Left cardiac atrium (tissue), 4 donors: ENCODE measurements at regions not wholly inside any gene's neighbourhood (a gene's known extent, or its start where the extent isn't known, plus 50 kb on each side); places are given as distances from the start of the nearest gene placed in this dataset.

Source experiments
- ATAC-seq, 2 donors: fragments of 200-7000 bp; cut with Tn5 transposase; one replicate each; pipeline ENCODE4 v1.9.1; 2020; ENCODE audit warnings: mild to moderate bottlenecking in 2 of 2, moderate library complexity in 2 of 2
- DNase-seq: peaks from one replicate; pipeline ENCODE4 v3.0.0-alpha.2; 2020
- intact Hi-C, 2 donors: fragments of 100-400 bp; cut with DNase I; formaldehyde crosslinking; loops; one replicate each; pipeline versions ENCODE4 v1.14.1 to v1.15.1; 2022 to 2023
- donor health status: DM: no; HTN: yes; CAD: no.
- donor health status: DM: no; HTN: yes; CAD: no; lungs with severe emphysema.
- donor health status: DM: yes; HTN: yes; CAD: no.
- donor health status: Dilated cardiomyopathy.

DNA sequence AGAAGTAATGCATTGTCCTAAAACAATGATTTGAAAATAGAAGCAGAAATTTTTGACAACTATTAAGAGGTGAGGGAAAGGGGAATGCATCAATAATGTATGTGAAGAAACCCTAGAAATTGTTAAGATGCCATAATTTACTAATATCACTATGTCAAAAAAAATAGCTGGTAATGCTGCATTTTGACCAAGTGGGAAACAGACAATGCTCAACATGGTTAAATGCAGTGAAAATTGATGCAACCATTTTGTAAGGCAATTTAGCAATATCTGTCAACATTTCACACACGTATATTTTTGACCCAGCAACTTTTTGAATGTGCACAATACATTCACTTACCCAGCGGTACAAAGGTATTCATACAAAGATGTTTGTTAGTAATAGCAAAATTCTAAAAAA is 381.6 kb downstream of the CDH11 start:
- DNase-seq (no peak), ATAC-seq (no peak)
- intact Hi-C loops = no loop called here

DNA sequence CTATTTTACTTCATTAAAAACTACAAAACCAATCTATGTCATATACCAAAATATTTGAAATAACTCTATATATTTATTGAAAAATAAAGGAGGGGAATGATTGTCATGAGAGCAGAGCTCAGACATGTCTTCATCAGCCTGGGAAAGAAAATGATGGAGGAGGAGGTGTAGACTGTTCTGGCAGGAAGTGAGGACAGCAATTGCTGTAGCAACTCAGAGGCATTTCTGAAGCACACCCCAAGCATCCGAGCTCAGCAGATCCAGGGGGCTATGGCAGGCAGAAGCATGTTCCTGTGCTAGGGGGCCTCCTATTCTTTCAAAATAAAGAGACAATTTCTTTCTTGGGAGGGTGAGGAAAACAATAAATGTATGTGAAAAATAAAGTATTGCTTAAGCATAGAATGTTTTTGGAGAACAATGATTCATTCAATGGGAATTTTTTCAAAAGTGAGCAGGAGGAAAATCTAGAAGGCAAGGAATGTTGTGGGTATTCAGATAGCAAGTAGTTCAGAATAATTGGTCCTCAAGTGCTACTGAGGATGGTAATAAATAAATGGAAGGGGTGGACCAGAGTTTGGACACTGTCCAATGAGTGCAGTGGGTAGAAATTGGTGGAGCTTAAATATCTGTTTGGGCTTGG is 383.4 kb downstream of the CDH11 start:
- no peak for ATAC-seq
- DNase-seq = no peak
- intact Hi-C loops = no loop called here

DNA sequence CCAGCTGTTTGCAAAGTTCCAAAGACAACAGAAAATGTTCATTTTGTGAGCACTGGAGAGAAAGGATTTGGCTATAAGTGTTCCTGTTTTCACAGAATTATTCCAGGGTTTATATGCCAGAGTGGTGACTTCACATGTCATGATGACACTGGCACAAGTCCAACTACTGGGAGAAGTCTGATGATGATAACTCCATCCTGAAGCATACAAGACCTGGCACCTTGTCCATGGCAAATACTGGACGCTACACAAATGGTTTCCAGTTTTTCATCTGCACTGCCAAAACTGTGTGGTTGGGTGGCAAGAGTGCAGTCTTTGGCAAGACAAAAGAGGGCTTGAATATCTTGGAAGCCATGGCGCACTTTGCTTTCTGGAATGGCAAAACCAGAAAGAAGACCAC is 385.0 kb downstream of the CDH11 start:
- intact Hi-C loops = no loop called here
- ATAC-seq (no peak), DNase-seq (no peak)

DNA sequence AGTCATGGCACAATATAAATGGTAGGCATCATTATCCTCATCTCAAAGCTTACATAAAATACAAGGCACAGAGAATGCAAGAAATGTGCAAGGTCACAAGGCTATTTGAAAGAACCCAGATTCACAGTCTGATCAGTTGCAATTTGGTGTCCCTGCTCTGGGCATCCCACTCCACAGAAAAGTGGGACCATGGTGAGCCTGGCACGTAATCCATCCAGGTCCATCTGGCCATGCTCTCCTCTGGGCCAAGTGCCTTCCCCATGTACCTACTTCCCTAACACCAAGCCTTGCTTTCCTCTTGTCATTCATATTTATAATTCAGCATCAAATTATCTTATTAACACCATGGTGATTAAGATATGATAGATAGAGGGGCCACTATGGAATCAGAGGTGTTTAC is 390.0 kb downstream of the CDH11 start:
- intact Hi-C loops = no loop called here
- ATAC-seq (no peak), DNase-seq (no peak)

DNA sequence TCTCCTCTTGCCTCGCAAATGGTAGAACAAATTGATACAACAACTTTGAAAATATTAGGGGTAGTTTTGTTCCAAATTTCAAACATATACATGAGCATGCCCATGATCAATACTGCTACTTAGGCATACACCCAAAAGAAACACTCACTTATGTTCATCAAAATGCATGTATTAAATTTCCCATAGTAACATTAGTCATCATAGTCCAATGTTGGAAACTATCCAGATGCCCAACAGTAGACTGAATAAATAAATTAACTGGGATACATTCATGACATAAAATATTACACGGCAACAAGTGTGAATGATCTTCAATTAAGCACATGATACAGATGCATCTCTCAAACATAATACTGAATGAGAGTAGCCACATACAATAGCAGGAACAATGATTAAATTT is 391.6 kb downstream of the CDH11 start:
- no peak for ATAC-seq
- intact Hi-C loops = no loop called here

DNA sequence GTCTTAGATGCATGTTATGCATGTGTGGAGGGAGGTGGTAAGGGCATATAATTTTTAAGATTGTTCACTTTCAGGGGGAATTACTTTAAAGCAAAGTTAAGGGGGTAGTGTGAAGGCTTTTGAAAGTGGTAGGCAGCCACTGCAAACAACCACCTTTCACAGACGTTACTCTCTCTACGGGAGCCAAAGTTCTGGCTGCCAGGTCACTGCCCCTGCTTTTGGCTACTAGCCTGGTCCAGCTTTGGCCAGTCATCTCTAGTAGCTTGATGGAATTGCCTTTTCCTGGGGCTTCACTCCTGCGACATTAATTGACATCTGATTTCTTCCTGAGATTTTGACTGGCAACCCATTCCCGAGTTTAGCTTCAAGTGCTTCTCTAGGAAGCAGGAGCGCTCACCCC is 397.5 kb downstream of the CDH11 start:
- intact Hi-C loops = no loop called here
- ATAC-seq = no peak
- DNase-seq = no peak

More for the DNA sequence above, 391.6 kb downstream of the CDH11 start:
- no peak for DNase-seq

DNA sequence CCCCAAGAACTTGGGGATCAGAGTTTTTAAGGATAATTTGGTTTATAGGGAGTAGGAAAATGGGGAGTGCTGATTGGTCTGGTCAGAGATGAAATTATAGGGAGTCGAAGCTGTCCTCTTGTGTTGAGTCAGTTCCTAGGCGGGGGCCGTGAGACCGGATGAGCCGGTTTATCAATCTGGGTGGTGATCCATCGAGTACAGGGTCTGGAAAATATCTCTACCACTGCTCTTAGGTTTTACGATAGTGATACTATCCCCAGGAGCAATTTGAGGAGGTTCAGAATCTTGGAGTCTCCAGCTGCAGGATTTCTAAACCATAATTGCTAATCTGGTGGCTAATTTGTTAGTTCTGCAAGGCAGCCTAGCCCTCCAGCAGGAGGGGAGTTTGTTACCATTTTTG is 403.4 kb downstream of the CDH11 start:
- intact Hi-C loops = loop anchor here in 1 of 2 donors (10.0 kb wide), 1 partner anchor 204 kb away; no protein-coding TSS in a partner anchor
- no peak for DNase-seq
- ATAC-seq = no peak

DNA sequence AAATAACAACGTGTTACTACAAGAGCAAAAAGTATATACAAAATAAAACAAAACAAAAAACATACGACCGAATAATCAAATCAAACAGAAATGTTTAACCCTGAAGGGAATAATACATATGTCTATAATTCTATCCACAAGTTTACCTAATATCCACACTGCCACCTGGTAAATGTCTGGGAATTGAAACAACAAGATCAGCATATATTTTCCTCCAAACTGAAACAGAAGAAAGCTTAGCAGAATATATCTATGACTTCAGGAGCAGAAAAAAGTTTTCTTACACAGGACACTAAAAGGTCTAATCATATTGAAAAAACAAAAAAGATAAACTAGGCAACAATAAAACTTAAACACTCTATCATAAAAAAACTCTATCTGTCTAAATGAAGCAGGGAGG is 404.0 kb downstream of the CDH11 start:
- intact Hi-C loops = loop anchor here in 1 of 2 donors (10.0 kb wide), 1 partner anchor 203 kb away; no protein-coding TSS in a partner anchor
- DNase-seq = no peak
- no peak for ATAC-seq

DNA sequence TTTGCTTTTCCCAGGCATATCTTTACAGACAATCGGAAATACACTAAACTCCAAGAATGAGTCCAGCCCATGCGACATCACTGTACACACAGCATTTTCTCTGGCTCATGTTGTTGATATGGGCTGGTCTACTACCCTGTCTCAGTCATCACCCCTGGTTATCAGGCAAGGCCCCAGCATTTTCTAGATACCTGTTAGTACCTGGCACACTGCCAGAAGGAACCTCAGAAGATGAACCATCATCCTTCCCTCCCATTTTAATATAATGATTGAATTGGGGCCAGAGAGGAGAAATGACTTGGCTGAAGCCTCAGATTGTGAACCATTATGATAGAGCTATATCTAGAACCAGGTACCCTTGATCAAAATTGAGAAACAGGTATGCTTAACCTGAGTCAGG is 406.2 kb downstream of the CDH11 start:
- intact Hi-C loops = loop anchor here in 1 of 2 donors (10.0 kb wide), 1 partner anchor 201 kb away; no protein-coding TSS in a partner anchor
- ATAC-seq = no peak
- DNase-seq = no peak

DNA sequence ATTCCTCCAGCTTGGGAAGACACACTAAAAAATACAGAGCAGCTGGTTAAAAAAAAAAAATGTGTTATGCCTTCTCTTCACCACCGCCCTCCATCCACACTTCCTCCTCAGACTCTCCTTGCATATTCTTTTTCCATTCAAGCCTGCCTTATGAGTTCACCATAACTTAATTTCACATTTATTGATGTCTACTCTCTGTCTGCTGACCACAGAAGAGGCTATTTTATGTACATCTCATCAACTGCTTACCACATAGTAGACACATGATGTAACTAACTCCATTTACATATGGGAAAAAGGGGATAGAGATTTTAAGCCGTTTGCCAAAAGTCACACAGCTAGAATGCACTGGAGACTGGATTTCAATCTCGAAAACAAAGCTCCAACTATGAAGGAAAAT is 409.8 kb downstream of the CDH11 start:
- DNase-seq (no peak), ATAC-seq (no peak)
- intact Hi-C loops = loop anchor here in 1 of 2 donors (10.0 kb wide), 1 partner anchor 197 kb away; no protein-coding TSS in a partner anchor

DNA sequence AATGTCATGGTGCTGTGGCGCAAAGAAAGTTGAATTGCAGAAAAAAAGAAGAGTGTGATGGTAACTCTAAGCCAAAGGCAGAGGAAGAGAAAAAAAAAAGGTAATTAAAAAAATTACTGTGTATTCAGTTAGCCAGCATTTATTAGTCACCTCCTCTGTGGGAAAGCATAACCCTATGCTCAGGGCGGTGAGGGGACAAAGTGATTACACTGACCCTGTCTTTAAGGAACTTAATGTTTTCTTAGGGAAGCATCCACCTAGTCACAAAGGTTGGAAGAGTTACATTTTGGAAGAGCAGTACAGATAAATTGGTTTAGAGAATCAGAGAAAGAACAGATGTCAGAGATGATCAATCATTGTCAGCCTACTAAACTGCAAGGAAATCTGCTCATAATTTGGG is 410.3 kb downstream of the CDH11 start:
- DNase-seq (no peak), ATAC-seq (no peak)
- intact Hi-C loops = loop anchor here in 1 of 2 donors (10.0 kb wide), 1 partner anchor 197 kb away; no protein-coding TSS in a partner anchor

DNA sequence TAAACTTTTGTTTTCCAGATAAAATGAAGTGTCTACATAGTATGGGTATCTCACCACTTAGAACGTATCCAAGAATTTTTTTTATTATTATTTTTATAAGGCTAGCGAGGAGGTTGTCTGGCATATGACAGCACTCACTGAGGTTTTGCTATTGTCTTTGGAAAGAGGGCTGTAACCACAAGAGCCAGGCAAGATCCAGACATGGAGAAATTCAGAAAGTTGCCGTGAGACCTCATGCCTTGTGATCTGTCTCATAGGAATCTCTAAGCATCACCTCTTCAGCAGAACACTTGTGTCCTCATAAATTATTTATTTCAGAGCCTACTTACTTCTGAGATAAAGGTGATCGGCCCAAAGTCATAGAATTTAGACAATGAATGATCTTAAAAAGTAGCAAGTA is 410.8 kb downstream of the CDH11 start:
- DNase-seq (no peak), ATAC-seq (no peak)
- intact Hi-C loops = loop anchor here in 1 of 2 donors (10.0 kb wide), 1 partner anchor 196 kb away; no protein-coding TSS in a partner anchor

DNA sequence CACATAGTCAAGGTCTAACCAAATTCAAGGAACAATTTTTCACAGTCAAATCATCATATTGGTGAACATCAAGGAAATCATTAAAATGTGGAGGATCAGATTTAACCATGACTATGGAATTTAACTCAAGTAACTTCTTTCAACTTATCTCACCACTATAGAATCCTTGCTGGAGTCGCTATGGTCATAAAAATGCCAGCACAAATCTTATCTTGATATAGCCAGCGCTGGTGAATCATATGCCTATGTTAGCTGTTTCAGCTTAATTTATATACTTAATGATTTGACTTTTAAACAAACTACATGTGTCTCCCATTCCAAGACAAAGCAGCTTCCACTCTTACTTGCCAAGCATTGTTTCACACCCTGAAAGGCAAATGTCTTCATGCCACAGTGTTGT is 416.4 kb downstream of the CDH11 start:
- DNase-seq (no peak), ATAC-seq (no peak)
- intact Hi-C loops = no loop called here

DNA sequence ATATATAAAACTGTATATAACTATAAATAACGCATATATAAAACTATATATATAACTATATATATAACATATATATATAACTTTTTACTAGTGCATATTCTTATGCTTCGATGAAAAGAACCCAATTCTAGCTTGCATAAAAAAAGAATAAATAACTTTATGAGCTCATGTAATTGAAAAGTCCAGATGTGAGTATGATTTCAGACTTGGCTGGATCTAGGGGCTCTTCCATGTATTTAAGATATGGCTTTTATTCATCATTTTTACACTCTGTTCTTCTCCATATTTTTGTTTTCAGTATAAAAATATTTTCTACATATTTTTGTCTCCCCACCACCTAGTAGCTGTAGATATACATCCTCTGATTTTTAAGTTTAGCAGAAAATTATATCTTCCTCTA is 417.5 kb downstream of the CDH11 start:
- intact Hi-C loops = no loop called here
- no peak for ATAC-seq
- DNase-seq = no peak

DNA sequence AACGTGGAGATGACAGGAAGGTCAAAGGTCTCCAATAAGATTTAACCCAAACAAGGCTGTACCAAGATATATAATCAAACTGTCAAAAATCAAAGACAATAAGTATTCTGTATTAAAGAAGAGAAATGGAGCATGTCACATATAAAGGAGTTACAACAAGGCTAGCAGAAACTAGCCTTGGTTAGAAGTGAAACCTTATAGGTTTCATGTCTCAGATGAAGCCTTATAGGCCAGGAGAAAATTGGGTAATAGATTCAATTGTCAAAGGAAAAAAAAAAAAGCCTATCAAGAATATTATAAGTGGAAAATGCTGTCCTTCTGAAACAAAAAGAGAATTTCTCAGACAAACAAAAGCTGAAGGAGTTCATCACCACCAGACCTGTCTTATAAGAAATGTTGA is 419.4 kb downstream of the CDH11 start:
- intact Hi-C loops = no loop called here
- ATAC-seq = no peak

DNA sequence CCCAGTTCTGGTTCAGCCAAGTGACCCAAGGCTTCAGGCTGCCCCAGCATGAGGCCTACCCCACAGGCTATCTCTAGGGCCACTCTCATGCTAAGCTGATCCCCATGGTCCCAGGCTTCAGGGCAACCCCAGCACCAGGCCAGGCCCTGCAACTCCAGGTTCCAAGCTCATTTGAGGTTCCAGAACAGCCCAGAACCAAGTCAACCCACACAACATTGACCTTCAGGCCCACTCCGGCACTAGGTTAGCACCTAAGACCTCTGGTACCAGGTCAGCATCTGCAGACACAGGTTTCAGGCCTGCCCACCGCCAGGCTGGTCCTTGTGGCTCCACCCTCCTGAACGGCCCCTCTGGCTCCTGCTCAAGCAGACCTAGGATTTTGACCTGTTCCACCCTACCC is 421.2 kb downstream of the CDH11 start:
- DNase-seq = no peak
- intact Hi-C loops = no loop called here
- ATAC-seq = no peak

More for the DNA sequence above, 419.4 kb downstream of the CDH11 start:
- DNase-seq = no peak

DNA sequence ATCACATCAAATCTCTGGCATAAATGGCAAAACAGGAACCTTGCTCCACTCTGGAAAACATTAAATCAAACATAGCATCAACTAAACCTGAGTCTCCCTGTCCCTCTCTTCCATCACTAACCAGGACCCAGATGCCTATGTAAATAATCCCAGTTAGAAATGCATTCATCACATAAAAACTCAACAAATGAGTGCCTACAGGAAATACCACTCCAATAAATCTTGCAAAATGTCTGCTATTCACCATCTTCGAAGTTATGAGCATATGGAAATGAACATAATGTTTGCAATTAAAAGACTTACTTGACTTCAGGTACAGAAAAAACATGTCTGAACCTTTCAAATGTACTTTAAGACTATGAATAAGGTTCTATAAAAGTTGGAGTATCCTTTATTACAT is 425.0 kb downstream of the CDH11 start:
- DNase-seq = no peak
- no peak for ATAC-seq
- intact Hi-C loops = no loop called here

DNA sequence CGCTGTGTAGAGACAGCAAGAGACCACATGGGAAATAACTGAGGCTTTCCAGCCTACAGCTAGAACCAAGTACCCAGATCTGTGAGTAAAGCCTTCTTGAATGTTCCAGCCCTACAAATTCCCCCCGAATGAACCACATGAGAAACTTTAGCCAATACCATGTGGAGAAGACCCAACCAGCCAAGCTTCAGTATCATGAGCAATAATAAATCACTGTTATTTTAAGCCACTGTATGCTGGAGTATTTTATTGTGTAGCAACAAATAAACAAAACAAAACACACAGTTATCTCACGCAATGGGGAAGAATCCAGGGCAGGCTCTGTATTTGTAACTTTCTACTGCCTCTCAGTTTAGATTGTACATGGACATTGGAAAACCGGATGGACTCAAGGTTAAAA is 426.2 kb downstream of the CDH11 start:
- intact Hi-C loops = no loop called here
- DNase-seq = no peak
- ATAC-seq = no peak

DNA sequence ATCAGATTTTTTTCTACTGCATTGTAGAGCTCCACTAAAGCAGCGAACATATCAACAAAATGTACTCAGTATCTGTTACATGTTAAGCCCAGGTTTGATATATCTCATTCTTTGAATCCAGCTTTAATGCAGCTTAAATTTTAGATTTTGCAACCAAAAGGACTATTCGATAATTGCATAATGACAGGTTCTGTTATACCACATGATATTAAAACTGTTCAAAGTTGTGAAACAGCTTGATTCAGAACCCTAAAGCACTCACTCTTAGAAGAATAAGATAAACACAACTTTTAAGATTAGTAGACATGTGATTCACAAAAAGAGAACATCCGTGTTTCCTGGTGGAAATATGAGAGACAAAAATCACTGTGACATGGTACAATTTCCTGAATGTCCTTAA is 427.9 kb downstream of the CDH11 start:
- no peak for DNase-seq
- intact Hi-C loops = no loop called here
- ATAC-seq = no peak

DNA sequence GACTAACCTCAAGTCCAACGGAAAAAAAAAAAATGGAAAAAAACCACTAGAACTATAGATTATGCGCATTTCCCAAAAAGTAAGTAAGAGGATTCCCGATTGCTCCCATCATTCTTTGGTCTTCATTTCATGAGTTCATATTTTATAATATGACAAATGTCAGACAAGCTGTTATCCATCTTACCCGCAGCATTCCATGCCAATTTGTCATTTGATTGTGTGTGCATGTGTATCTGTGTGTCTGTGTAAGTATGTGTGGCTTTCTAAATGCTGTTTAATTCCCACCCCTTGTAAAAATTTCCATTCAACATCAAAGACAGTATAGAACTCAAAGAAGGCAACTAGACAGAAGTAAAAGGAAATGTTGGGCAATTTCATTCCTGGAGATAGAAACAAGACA is 434.1 kb downstream of the CDH11 start:
- intact Hi-C loops = no loop called here
- DNase-seq = no peak
- ATAC-seq = no peak

DNA sequence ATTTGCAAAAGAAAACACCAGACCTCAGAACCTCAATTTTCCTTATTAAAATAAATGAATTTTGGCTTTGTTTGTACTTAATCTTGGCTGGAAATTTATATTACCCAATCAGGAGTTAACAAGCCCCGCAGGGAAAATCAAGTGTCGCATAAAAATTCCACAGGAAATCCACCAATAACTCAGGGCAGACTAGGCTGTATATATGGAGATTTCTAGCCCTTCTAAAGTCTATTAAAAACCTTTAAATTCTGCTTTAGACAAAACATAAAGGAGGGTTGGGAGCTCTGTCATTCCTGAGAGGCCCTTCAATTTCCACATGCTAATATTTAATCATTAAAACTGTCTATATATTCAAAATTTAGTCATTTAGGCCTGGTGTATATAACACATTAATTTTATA is 434.7 kb downstream of the CDH11 start:
- intact Hi-C loops = no loop called here
- DNase-seq (no peak), ATAC-seq (no peak)
